Fibroblast of skin of scalp (primary cell): ENCODE measurements at regions not wholly inside any gene's neighbourhood (a gene's known extent, or its start where the extent isn't known, plus 50 kb on each side); places are given as distances from the start of the nearest gene placed in this dataset.
"Not testable (repeated sequence)": the region's sequence is repeated elsewhere in the genome, so short reads cannot be mapped to it uniquely, and the experiment has no call there.

Experiments
- DNase-seq: peaks from one replicate; pipeline ENCODE4 v3.0.0-alpha.2; 2013

- no peak for DNase-seq
These were observed 194.7 kb upstream of the FBXO33 start for GRCh38 chr14:39626589-39627576.

- DNase-seq, result no peak
These were observed 189.4 kb upstream of the FBXO33 start for GRCh38 chr14:39621678-39622077.

- DNase-seq, result no peak
These were observed 189.0 kb upstream of the FBXO33 start for GRCh38 chr14:39621223-39621622.

DNA sequence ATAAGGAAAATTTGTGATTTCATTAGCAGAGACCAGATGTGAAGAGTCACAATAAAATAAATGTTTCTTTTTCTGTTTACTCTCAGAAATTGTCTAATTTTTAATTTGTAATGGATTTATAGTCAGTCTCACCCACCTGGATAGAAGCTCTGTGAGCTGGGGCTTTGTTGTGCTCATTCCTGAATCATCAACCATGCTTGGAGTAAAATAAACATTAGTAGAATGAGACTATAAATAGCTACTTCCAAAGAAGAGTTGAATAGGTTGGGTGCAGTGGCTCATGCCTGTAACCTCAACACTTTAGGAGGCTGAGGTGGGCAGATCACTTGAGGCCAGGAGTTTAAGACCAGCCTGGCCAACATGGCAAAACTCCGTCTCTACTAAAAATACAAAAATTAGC, 185.3 kb upstream of the FBXO33 start:
- no peak for DNase-seq

- DNase-seq, result no peak
These were observed 183.1 kb upstream of the FBXO33 start for GRCh38 chr14:39615352-39615751.

DNA sequence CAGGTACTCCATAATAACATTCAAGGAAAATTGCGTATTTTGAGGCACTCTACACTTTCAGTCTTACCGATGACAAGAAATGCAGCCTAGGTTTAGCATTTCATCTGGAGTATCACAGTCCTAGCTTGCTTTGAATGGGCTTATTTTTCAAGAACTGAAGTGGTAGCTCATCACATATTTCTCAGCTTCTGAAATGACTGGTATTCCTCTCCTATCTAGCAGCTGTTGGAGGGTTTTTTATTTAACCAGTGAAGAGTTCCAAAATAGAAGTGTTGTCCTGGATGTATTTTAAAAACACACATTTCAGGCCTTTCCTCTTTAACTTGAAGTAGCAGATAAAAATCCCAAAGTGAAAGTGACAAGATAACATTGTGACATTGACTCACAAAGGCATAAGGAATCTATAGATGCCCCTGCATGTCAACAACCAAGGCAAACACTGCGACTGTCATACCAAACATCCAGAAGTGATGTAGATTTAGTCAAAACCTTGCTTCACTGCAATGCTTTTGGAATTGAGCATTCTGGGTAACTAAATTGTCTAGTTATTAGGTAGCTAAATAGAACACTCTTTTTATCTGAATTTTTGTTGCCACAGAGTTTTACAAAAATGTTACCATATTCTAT, 182.2 kb upstream of the FBXO33 start:
- DNase-seq, result no peak

DNA sequence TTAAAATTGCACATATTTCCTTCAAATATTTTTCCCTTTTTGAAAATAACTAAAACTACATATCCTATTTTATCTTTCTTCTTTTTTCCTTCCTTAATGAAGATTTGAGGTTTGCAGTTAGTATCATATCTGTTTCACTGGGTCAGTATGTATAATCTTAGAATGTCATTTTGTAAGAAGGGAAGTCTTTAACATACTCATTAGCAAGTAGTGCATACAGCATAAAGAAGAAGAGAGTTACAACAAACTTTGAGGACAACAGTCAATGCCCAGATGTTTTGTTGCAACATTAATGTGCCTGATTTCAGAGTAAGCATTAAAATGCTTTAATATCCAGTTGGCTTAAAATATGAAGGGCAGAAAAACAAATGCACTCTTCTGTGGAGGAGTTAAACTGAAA, 176.9 kb upstream of the FBXO33 start:
- DNase-seq, result no peak

DNA sequence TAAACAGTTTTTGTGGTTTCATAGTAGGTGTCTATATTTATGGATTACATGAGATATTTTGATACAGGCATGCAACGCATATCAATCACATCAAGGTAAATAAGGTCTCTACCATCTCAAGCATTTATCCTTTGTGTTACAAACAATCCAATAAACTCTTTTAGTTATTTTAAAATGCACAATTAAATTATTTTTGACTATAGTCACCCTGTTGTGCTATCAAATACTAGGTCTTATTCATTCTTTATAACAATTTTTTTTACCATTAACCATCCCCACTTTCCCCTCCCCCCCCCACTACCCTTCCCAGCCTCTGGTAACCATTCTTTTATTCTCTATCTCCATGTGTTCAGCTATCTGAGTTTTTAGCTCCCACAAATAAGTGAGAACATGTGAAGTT, 175.7 kb upstream of the FBXO33 start:
- no peak for DNase-seq

DNA sequence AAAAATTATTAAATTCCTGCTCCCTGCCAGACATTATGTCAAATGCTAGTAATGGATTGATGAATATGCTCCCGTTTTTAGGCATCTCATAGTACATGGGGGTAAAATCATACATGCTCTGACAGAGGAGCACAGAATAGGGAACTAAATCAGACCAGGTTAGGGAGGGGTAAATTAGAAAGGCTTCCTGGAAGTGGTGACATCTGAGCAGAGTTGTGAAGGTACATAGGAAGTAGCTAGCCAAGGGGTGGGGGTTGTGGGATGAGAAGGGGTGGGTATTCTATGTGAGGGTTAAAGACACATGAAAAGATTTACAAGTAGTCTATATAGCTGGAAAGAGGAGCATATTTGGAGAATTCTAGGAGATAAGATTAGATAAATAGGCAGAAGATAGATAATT, 171.7 kb upstream of the FBXO33 start:
- DNase-seq, result no peak

DNA sequence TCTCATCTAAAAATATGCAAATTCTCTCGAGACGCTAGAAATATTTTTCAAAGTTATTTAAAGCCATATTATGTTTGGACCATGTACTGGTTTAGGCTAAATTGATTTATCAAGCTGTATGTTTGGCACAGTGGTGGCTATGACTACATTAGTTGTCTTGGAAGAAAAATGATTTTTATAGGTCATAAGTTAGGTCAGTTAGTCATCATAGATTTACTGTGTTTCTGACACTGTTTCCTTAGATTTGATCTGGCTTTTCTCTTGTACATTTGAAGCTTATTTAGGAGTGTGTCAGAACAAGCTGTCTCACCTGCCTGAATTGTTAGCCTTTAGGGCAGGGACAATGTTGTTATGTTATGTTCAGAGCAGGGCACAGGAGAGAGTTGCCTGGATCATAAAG, 161.1 kb upstream of the FBXO33 start:
- no peak for DNase-seq

DNA sequence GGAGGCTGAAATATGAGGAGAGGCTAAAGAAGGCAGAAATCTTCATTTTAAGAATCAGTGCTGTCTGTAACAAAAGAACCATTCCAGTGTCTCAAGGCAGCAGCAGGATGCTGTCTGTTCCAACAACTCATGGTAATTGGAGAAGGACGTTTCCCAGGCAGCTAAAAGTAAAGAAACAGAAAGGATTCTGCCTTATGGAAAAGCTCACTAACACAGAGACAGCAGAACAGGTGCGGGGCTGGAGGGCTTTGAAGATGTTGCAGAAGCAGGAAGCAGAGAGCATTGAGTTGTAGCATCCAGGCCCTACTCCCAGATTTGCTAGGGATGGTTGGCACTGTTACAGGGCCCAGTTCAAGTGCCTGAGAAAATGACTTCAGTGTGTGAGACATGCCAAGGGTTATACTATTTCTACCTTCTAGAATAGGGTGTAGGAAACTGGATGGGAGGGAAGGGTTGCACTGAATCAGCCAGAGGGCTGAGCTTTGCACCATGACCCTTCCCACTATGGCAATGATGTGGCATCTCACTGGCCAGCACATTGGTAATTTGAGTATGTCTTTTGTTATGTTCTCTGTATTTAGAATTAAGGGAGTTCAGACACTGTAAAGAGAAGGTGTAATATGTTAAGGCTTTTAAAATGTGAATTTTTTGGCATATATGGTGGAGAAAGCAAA, 160.0 kb upstream of the FBXO33 start:
- no peak for DNase-seq

DNA sequence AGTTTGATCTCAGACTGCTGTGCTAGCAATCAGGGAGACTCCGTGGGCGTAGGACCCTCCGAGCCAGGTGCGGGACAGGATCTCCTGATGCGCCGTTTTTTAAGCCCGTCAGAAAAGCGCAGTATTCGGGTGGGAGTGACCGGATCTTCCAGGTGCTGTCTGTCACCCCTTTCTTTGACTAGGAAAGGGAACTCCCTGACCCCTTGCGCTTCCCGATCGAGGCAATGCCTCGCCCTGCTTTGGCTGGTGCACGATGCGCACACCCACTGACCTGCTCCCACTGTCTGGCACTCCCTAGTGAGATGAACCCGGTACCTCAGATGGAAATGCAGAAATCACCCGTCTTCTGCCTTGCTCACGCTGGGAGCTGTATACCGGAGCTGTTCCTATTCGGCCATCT, 157.6 kb upstream of the FBXO33 start:
- DNase-seq, result not testable (repeated sequence)

DNA sequence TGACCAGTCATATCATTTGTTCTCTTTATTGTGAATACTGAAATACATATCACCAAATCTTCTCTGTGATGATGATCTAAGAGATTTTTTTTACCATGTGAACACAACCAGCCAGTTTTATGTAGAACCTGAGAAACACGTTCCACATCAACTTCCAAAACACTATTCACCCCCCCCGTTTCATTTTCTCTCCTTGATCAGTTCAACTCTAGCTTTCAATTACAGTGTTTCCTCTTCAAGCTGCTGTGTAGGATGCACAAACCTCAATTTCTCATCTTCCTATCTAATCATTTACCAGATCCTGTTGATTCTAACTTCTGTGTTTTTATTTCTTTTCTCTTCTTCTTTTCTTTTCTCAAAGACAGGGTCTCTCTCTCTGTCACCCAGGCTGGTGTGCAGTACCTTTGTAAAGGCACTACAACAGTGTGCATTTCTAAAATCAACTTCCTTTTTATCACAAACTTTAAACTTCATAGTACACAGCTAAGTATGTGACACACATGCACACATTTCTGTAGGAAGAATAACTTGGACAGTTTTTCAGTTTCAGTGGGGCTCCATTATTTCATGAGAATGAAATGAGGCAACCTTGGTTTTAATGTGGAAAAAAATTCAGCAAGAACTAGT, 149.9 kb upstream of the FBXO33 start:
- no peak for DNase-seq

- peak; percentile 11 for DNase-seq
These were observed 149.2 kb upstream of the FBXO33 start for GRCh38 chr14:39581474-39581873.

DNA sequence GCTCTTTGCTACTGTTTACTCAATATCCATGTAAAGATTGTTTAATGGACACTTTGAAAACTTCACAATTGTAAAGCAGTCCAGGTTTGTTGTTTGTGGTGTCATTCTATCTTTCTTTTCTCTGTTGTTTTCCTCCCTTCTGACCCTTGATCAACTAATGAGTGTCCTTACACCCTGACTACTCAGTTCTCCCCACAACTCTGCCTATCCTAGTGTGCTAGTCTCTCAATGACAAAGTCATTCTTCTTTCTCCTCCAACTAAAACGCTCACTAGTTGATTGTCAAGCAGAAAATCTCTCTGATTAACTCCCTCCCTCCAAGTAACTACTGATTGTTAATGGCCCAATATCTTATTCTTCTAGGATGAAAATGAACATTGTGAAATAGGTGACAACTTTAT, 148.5 kb upstream of the FBXO33 start:
- DNase-seq, result no peak

GRCh38 chr14:39576736-39577135, 144.5 kb upstream of the FBXO33 start:
- DNase-seq, result peak; percentile 35

- no peak for DNase-seq
These were observed 144.0 kb upstream of the FBXO33 start for GRCh38 chr14:39576258-39576657.

GRCh38 chr14:39568809-39569538, 136.7 kb upstream of the FBXO33 start:
- DNase-seq, result no peak

GRCh38 chr14:39566795-39567194, 134.6 kb upstream of the FBXO33 start:
- DNase-seq, result no peak

DNA sequence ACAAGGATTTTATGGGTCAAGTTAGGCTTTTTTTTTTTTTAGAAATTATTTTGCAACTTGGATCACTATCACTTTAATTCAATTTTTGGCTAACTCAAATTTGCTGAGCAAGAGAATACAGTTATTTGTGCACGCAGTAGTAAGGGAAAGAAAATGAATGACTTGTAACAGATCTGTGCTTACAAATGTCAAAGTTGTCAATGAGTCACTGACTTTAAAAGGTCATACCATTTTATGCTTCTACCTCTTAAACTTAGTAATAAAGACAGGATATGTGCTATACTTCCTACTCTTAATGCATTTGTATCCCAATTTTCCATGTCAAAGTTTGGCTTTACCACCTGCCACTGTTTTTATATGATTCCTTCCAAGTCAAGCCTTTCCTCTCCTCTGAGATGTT, 131.1 kb upstream of the FBXO33 start:
- DNase-seq, result no peak

- DNase-seq, result no peak
These were observed 129.9 kb upstream of the FBXO33 start for GRCh38 chr14:39562175-39562574.

- DNase-seq, result no peak
These were observed 126.3 kb upstream of the FBXO33 start for GRCh38 chr14:39558525-39558924.
